Activated T-cell treated with anti-CD3 and anti-CD28 coated beads for 1 hour (primary cell): ENCODE measurements at regions not wholly inside any gene's neighbourhood (a gene's known extent, or its start where the extent isn't known, plus 50 kb on each side); places are given as distances from the start of the nearest gene placed in this dataset.

ENCODE experiments used
- DNase-seq: peaks from one replicate; pipeline ENCODE4 v3.0.0-alpha.2; 2020; ENCODE audit warnings: low read depth

- DNase-seq: no peak
These were observed 371.1 kb upstream of the POU3F2 start for GRCh38 chr6:98463038-98464000.

GRCh38 chr6:98467091-98467490, 367.3 kb upstream of the POU3F2 start:
- no peak for DNase-seq

GRCh38 chr6:98467902-98468301, 366.5 kb upstream of the POU3F2 start:
- no peak for DNase-seq

DNA sequence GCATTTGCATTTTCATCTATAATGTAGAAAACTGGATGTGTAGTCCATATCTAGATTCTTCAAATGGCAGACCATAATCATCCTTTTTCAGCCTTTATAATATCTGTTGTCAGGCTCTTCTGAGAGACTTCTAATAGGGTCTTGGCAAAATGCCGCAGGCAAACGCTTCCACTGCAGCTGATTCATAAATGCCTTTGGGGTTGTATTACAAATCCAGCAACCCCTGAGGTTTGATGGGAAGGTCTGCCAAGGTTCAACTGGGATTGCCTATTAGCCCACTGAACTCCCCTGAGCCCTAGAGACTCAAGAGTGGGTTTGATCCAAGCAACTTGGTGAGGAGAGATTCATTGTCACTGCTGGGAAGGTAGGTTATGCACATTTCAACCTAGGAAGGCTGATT, 365.2 kb upstream of the POU3F2 start:
- no peak for DNase-seq

- DNase-seq: no peak
These were observed 363.6 kb upstream of the POU3F2 start for GRCh38 chr6:98470821-98471220.

- no peak for DNase-seq
These were observed 362.9 kb upstream of the POU3F2 start for GRCh38 chr6:98471444-98471843.

DNA sequence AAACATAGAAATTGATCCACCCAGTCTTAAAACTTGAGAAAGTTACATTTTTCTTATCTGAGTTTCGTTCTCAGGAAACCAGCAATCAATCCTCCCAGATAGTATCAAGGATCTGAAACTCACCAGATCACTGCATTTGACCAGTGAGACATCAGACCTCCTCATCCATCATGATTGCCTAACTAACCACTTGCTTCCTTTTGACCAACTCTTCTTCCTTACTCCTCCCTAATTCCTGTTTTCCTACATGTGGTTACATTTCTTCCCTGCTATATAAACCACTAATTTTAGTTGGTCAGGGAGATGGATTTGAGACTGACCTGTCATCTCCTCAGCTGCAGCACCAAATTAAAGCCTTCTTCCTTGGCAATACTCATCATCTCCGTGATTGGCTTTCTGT, 357.1 kb upstream of the POU3F2 start:
- no peak for DNase-seq

DNA sequence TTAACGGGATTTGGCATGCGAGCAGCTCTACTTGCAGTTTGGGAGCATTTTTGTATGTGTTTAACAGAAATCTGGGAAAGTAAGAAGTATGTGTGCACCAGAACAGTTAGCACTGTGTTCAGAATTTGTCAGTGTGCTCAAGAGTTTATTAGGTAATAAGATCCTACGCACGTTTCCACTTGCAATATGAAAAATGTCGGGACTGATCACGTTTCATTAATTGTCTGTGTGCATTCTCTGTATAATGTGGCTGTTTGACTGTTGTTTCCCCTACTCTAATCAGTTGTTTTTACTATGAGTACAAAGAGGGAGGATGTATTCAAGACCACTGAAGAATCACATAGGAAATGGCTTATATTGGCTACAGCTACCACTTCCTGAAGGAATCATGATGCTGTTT, 349.7 kb upstream of the POU3F2 start:
- no peak for DNase-seq

DNA sequence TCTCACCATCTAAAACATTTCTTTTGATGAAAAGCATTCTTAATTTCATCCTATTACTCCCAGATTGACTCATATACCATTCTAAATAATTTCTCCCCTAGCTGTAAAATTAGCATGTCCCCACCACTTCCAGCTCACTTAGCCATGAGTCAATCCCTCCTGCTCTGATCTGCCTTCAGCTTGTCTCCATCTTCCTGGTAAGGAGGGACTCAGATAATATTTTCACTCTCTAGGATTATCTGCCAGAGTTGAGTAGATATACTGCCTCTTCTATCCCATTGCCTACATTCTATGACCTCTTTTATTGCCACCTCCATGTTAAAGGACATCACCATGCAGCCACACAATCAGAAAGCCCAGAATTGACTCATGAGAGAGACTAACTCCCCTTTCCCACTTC, 348.8 kb upstream of the POU3F2 start:
- no peak for DNase-seq

GRCh38 chr6:98486057-98486456, 348.3 kb upstream of the POU3F2 start:
- no peak for DNase-seq

DNA sequence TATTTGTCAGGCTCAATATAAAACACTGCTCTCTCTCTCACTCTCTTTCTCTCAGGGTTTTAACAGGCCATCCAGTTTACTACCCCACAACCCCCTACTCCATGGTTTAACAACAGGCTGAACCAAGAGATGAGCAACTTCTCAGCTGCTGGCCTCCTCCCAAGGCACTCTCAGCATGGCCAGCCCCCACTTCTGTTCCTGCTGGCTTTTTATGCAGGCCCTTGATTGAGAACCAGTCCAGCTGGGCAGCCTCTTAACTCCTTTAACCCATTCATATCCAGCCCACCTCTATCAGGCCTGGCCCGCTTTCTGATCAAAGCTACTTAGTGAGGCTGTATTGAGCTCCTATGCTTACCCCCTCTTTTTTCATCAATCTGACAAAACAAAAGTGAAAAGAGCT, 346.8 kb upstream of the POU3F2 start:
- DNase-seq: no peak

- DNase-seq: no peak
These were observed 336.1 kb upstream of the POU3F2 start for GRCh38 chr6:98498144-98498775.

DNA sequence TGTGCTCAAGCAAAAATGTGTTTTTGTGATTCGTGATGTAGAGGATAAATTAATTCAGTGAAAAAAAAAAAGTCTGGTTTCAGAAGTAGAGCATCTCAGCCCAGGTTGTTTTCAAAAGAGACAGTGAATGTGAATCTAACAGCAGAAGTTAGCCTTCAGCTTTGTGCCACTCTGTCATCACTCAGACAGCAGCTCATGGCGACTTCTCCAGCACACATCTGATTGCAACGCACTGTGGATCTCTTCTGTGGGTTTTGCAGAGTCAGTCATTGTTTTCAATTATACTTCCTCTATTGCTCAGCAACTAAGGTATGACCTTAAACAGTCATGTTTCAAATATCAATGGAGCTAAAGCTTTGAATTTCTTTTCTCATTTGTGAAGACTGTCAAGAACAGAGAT, 335.5 kb upstream of the POU3F2 start:
- DNase-seq: no peak

DNA sequence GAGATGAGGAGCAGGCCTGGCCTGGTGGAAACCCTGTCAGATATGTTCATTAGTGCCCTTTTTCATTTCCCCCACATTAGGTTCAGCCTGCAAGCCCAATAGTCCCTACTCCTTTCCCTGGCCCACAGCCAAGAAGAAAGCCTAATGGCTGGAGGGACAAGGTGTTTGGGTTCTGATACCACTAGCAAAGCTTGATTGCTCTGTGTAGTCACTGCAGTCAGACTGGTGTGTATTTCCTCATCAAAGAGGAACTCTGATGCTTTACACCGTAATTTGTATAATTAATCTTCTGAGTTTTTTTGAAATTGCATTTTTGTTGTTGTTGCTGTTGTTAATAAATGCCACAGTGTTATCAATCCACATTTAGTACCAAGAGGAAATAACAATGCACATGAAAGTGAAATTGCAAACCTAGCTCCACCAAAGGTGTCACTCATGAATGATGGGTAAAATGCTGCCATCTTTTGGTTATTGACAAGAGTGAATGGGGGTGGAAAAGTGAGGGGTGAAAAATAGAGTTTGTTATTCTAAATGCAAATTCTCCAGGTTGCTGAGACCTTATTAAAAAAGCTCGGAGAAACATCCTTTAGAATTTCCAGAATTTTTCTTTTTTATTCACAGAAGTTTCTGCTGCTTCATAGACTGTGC, 320.2 kb upstream of the POU3F2 start:
- no peak for DNase-seq

GRCh38 chr6:98514796-98515195, 319.6 kb upstream of the POU3F2 start:
- no peak for DNase-seq

- no peak for DNase-seq
These were observed 318.2 kb upstream of the POU3F2 start for GRCh38 chr6:98516206-98516605.

DNA sequence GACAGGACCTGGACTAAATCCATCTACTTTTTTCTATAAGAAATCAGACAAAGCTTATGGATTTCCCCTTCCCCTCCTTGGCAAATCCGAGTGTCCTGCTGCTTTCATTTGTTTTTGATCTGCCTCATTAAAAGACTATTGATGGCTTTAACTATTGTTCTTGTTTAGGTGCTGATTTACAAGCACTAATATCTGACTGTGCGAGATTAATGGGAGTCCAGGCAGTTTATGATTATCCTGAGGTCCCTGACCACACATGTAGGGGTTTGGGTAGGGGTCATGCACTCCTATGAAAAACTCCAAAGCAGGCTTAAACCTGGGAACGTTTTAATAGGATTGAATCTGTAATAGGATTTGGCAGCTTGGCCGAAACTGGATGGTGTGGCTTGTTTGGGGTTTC, 317.5 kb upstream of the POU3F2 start:
- DNase-seq: no peak

- DNase-seq: no peak
These were observed 308.5 kb upstream of the POU3F2 start for GRCh38 chr6:98525860-98526259.

DNA sequence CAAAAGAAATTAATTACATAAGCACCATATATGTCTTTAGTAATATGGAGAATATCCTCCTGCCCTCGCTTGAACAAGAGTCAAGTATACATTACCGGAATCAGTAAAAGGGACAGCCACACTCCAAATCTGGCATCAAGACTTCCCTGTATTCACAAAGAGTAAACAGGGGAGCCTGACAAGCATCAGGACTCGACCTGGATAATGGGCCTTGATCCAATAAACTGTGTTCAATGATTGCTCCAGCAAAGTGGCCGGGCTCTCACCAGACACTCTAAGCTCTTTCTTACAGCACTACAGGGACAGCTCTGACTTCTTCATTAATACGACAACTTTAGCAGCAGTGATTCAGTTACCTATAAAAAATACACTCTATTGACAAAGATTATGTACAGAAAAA, 307.9 kb upstream of the POU3F2 start:
- DNase-seq: no peak

DNA sequence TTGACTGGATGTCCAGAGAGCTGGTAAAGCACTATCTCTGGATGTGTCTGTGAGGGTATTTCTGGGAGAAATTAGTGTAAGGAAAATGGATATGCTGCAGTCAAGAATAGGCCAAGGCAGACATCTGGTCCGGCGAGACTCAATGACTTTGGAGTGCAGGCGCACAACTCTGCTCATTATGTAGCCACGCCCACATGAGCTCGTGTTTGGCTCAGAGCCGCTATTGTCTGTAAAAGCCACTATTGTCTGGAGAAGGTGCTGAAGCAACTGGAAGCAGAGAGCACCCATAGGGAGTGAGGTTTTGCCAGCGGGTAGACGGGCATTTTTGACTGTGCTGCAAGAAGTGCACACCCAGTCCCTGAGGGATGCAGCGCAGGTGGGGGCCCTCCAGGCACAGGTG, 305.0 kb upstream of the POU3F2 start:
- no peak for DNase-seq

GRCh38 chr6:98530732-98531131, 303.6 kb upstream of the POU3F2 start:
- DNase-seq: no peak

GRCh38 chr6:98532004-98532403, 302.4 kb upstream of the POU3F2 start:
- DNase-seq: no peak

DNA sequence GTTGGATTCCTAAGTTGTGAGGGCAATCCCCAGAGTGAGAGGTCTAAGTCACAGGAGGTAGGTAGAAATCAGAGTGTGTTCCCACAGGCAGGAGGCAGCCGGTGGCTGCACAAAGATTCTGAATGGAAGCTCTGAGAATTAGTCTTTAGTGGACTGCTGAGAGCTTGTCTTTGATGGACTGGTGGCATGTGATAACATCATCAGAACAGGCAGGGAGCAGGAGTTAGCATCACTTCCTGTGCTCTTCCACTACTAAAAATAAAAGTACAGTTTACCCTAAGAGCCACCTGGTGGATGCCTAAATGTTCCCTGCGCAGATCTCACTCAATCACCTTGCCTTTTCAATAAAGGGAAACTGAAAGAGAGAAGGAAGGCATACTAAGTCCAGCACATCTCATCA, 294.6 kb upstream of the POU3F2 start:
- no peak for DNase-seq
